Stimulated activated effector memory CD8-positive, alpha-beta T cell treated with anti-CD3 and anti-CD28 coated beads, Interleukin-12 subunit alpha, Interleukin-12 subunit beta, amount 100 ng/mL, for 72 hours (primary cell): ENCODE measurements at regions not wholly inside any gene's neighbourhood (a gene's known extent, or its start where the extent isn't known, plus 50 kb on each side); places are given as distances from the start of the nearest gene placed in this dataset.
"Not testable (repeated sequence)": the region's sequence is repeated elsewhere in the genome, so short reads cannot be mapped to it uniquely, and the experiment has no call there.

Experiments used
- ATAC-seq: fragments of 150-1000 bp; cut with Tn5 transposase; 2 replicates; pipeline ENCODE4 v1.10.0; 2021
- DNase-seq, 2 donors: peaks; one replicate each; pipeline ENCODE4 v3.0.0; 2021 to 2022; ENCODE audit warnings: low spot score in 2 of 2
- H3K27ac Mint-ChIP-seq: one replicate; pipeline ENCODE4 v1.8.0; 2022; ENCODE audit warnings: mild to moderate bottlenecking, mixed read lengths
- H3K36me3 Mint-ChIP-seq: one replicate; pipeline ENCODE4 v1.8.0; 2022; ENCODE audit warnings: mild to moderate bottlenecking, mixed read lengths
- H3K4me1 Mint-ChIP-seq: one replicate; pipeline ENCODE4 v1.8.0; 2022; ENCODE audit warnings: mixed read lengths
- H3K4me3 Mint-ChIP-seq: one replicate; pipeline ENCODE4 v1.8.0; 2022; ENCODE audit warnings: mild to moderate bottlenecking, mixed read lengths
- H3K9me3 Mint-ChIP-seq: one replicate; pipeline ENCODE4 v1.8.0; 2022; ENCODE audit warnings: mixed read lengths

DNA sequence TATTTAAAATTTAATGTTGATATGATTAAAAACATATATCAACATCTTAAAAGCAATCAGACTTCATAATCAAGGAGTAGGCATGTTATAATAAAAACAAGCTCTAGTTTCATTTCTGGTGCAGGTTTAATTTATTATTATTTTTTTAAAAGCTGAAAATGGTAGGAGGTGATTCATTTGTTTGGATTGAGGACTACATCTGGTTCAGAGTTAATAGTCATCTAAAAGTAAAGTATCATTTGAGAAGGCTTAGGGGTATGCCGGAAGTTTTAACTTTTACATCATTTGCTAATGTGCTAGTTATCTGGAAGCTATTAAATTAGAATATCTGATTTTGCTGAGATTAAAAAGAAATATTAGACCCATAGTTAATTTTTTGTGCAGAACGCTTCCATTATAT is 169.5 kb upstream of the LAMA2 start:
- no peaks in the 10 kb centered on the region for H3K4me1 Mint-ChIP-seq
- DNase-seq (no peak), ATAC-seq (no peak)
- H3K9me3 Mint-ChIP-seq = no peaks in the 10 kb centered on the region
- H3K27ac Mint-ChIP-seq = no peak overlapping the region
- no peak overlapping the region for H3K4me3 Mint-ChIP-seq
- no peaks in the 10 kb centered on the region for H3K36me3 Mint-ChIP-seq

GRCh38 chr6:128712898-128713297 is 170.0 kb upstream of the LAMA2 start:
- no peak overlapping the region for H3K4me3 Mint-ChIP-seq
- DNase-seq = no peak
- H3K36me3 Mint-ChIP-seq = no peaks in the 10 kb centered on the region
- no peak overlapping the region for H3K27ac Mint-ChIP-seq
- no peaks in the 10 kb centered on the region for H3K4me1 Mint-ChIP-seq
- H3K9me3 Mint-ChIP-seq = no peaks in the 10 kb centered on the region
- ATAC-seq = no peak

DNA sequence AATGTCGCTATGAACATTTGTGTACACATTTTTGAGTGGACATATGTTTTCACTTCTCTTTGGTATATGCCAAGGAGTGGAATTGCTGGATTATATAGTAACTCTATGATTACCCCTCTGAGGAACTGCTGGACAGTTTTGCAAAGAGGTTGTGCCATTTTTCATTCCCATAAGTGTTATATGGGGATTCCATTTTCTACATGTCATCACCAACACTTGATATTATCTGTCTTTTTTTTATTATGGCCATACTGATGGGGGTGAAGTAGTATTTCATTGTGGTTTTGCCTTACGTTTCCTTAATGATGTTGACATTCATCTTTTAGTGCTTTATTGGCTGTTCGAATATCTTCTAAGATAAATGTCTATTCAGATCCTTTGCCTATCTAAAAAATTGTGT is 171.8 kb upstream of the LAMA2 start:
- Mint-ChIP-seq H3K27ac (no peak overlapping the region), H3K4me1 (no peaks in the 10 kb centered on the region), H3K4me3 (no peak overlapping the region), H3K36me3 (no peaks in the 10 kb centered on the region), H3K9me3 (no peaks in the 10 kb centered on the region)
- DNase-seq (no peak), ATAC-seq (no peak)

DNA sequence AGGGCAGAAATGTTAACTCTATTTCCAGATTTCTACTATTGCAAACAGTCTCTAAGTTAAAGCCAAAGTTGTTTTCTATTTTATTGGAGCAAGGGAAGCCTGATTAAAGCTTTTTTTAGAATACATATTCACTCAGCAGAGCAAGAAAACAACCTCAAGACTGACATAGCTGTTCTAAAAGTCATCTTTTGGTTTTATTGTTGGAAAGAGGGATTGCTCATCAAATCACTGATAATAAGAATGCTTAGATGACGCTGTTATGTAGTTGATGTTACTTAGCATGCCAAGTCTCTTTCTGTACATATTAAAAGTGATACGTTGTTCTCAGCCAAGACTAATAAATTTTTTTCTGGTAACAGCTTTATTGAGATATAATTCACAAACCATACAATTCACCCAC is 172.6 kb upstream of the LAMA2 start:
- Mint-ChIP-seq H3K4me3 (no peak overlapping the region), H3K4me1 (no peaks in the 10 kb centered on the region), H3K36me3 (no peaks in the 10 kb centered on the region), H3K27ac (no peak overlapping the region), H3K9me3 (no peaks in the 10 kb centered on the region)
- DNase-seq = no peak
- ATAC-seq = no peak

GRCh38 chr6:128704601-128705000 is 178.3 kb upstream of the LAMA2 start:
- no peak overlapping the region for H3K27ac Mint-ChIP-seq
- no peaks in the 10 kb centered on the region for H3K4me1 Mint-ChIP-seq
- H3K36me3 Mint-ChIP-seq = no peaks in the 10 kb centered on the region
- H3K4me3 Mint-ChIP-seq = no peak overlapping the region
- no peak for ATAC-seq
- DNase-seq = no peak
- H3K9me3 Mint-ChIP-seq = no peaks in the 10 kb centered on the region

DNA sequence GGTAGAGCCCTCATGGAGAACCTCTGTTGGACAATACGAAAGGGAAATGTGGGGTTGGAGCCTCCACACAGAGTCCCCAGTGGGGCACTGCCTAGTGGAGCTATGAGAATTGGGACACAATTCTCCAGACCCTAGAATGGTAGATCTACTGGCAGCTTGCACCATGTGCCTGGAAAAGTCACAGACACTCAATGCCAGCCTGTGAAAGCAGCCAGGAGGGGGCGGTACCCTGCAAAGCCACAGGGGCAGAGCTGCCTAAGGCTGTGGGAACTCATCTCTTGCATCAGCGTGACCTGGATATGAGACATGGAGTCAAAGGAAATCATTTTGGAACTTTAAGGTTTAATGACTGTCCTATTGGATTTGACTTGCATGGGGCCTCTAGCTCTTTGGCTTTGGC is 179.1 kb upstream of the LAMA2 start:
- not testable (repeated sequence) for H3K27ac Mint-ChIP-seq, H3K9me3 Mint-ChIP-seq, H3K4me1 Mint-ChIP-seq, ATAC-seq, DNase-seq, H3K4me3 Mint-ChIP-seq, H3K36me3 Mint-ChIP-seq

- H3K27ac Mint-ChIP-seq = no peak overlapping the region
- H3K9me3 Mint-ChIP-seq = no peaks in the 10 kb centered on the region
- ATAC-seq (no peak), DNase-seq (no peak)
- H3K36me3 Mint-ChIP-seq = no peaks in the 10 kb centered on the region
- no peak overlapping the region for H3K4me3 Mint-ChIP-seq
- peaks cover 6% of the 10 kb centered on the region for H3K4me1 Mint-ChIP-seq
Observed at GRCh38 chr6:128696691-128697689, 176.6 kb upstream of the PTPRK start.

DNA sequence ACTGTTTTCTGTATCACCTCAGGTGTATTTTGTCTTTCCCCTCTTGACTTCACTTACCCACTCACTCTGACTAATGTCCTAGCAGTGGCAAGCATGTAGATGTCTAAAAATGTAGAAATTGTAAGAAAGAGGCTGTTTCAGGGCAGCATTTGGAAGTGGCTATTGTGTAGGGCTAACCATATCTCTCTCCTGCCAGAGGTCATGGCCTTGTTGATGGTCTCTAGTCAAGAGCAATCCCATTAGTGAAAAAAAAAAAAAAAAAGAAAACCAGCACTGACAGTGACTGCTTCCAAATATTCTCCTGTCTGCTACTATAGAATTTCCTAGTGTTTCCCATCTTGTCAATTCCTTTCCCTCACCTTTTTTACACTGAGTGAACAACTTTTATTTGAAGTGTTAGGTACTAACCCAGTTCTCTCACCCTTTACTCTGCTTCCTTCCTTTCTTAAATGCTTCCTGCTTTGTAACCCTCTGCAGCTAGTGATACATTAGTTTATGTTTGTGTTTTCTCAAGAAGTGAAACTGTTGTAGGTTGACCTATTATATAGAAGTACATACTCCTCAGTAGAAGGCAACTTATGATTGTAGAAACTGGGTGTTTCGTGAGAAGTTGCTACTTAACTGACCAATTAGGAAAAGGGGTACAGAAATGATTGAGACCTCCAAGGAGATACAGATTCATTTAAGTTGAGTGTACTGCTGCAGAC is 174.1 kb upstream of the PTPRK start:
- no peaks in the 10 kb centered on the region for H3K9me3 Mint-ChIP-seq
- ATAC-seq = no peak

GRCh38 chr6:128690063-128690462 is 169.7 kb upstream of the PTPRK start:
- ATAC-seq (no peak), DNase-seq (no peak)
- H3K4me3 Mint-ChIP-seq = no peak overlapping the region

More for the DNA sequence above, 174.1 kb upstream of the PTPRK start:
- Mint-ChIP-seq H3K27ac (no peak overlapping the region), H3K4me1 (peaks cover 6% of the 10 kb centered on the region), H3K36me3 (no peaks in the 10 kb centered on the region), H3K4me3 (no peak overlapping the region)
- DNase-seq = no peak

DNA sequence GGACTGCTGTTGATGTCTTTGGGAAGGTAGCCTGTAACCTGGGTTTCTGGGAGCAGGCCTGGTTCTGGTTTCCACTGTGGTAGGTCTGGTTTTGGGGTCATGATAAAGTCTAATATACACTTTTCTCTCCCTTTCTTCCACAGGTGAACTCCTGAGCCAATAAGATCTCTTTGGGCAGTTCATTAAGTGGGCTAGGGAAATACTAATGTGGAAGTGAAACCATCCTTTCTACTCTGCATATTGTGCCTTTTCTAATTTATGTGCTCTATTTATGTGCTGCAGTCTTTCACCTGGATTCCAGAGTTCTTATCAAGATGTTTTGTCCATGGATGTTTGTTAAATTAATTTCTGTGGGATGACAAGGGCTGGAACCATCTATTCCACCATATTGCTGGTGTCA is 165.7 kb upstream of the PTPRK start:
- Mint-ChIP-seq H3K36me3 (no peaks in the 10 kb centered on the region), H3K4me3 (no peak overlapping the region), H3K9me3 (no peaks in the 10 kb centered on the region), H3K4me1 (no peaks in the 10 kb centered on the region), H3K27ac (no peak overlapping the region)
- DNase-seq (no peak), ATAC-seq (no peak)

More at GRCh38 chr6:128690063-128690462, 169.7 kb upstream of the PTPRK start:
- H3K27ac Mint-ChIP-seq = no peak overlapping the region
- no peaks in the 10 kb centered on the region for H3K9me3 Mint-ChIP-seq
- no peaks in the 10 kb centered on the region for H3K36me3 Mint-ChIP-seq
- H3K4me1 Mint-ChIP-seq = peaks cover 6% of the 10 kb centered on the region

DNA sequence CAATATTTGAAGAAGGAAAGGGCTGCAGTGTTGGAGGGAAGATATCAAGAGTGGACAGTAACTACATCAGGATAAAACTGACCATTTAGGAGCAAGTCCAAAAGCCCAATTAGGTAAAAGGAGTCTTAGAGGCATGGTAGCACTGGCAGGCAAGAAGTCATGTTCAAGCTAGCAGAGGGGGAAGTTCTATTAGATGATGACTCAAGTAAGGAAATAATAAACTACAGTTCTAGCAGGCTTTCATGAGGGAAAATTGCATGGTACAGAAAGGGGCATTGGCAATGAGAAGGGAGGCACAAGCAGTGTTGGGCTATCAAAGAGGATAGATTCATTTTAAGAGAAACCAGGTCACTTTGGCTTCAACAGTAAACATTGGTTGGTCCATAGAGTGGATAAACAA is 156.1 kb upstream of the PTPRK start:
- no peak for ATAC-seq
- no peaks in the 10 kb centered on the region for H3K4me1 Mint-ChIP-seq

GRCh38 chr6:128672023-128672422 is 151.6 kb upstream of the PTPRK start:
- no peak overlapping the region for H3K27ac Mint-ChIP-seq

More for the DNA sequence above, 156.1 kb upstream of the PTPRK start:
- H3K4me3 Mint-ChIP-seq = no peak overlapping the region
- no peaks in the 10 kb centered on the region for H3K36me3 Mint-ChIP-seq
- DNase-seq = no peak
- no peak overlapping the region for H3K27ac Mint-ChIP-seq
- H3K9me3 Mint-ChIP-seq = no peaks in the 10 kb centered on the region

DNA sequence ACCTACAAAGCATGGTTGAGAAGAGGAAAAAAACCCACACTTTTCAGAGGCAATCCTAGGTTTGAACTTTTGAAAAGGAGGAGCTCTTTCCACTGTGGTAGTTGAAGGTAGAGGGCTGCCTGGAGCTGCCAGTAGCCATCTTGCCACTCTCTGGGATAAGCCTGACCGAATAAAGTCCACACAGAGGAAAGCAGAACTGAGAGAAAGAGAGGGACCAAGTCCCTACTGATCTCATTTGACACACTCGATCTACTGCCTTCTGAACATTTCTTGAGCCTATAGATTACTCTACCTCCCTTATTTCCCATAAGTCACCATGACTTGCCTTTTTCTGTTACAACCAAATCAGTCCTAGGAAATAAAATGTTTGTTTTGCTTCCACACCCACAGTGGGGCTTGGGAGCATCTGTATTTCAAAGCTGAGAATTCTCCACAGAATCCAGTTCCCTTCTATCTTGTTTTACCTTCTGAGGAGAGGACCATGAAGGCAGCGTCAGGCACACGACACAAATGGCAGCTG is 147.0 kb upstream of the PTPRK start:
- Mint-ChIP-seq H3K36me3 (no peaks in the 10 kb centered on the region), H3K9me3 (no peaks in the 10 kb centered on the region), H3K4me1 (no peaks in the 10 kb centered on the region), H3K4me3 (no peak overlapping the region), H3K27ac (no peak overlapping the region)
- DNase-seq = no peak
- peak; percentile 36 for ATAC-seq

More at GRCh38 chr6:128672023-128672422, 151.6 kb upstream of the PTPRK start:
- Mint-ChIP-seq H3K4me3 (no peak overlapping the region), H3K36me3 (no peaks in the 10 kb centered on the region), H3K4me1 (no peaks in the 10 kb centered on the region), H3K9me3 (no peaks in the 10 kb centered on the region)
- no peak for DNase-seq
- ATAC-seq = no peak

DNA sequence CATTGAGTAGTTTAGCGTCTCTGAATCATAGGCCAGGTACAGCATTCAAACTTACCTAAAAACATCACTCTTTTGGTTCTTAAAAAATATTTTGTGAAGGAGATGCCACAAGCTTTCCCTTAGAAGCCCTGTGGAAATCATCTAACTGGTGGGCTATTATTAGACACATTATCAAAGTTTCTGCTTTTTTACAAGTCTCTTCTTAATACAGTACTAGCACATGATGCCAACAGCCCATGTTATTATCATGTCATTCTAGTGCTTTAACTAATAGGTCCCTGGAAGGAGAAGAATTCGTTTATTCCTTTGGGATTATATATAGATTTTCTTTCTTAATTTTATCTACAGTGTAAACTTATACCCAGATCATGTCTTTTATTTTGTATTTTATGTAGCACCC is 146.0 kb upstream of the PTPRK start:
- Mint-ChIP-seq H3K36me3 (no peaks in the 10 kb centered on the region), H3K4me3 (no peak overlapping the region)

DNA sequence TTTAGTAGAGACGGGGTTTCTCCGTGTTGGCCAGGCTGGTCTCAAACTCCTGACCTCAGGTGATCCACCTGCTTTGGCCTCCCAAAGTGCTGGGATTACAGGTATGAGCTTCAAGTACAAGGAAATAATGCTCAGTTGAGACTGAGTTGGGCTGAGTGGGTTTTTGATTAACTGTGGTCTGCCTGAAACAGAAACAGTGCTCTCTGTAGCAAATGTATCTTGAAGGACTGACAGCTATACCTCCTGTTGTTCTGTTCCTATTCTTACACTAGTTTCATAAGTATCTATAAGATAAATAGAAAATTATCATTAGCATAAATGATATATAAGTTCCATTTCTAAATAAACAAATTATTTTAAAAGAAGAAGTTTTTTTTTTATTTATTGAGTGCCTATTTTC is 142.8 kb upstream of the PTPRK start:
- ATAC-seq = no peak
- Mint-ChIP-seq H3K4me3 (no peak overlapping the region), H3K27ac (no peak overlapping the region)

More for the DNA sequence above, 146.0 kb upstream of the PTPRK start:
- DNase-seq (no peak), ATAC-seq (no peak)
- no peak overlapping the region for H3K27ac Mint-ChIP-seq
- no peaks in the 10 kb centered on the region for H3K9me3 Mint-ChIP-seq
- no peaks in the 10 kb centered on the region for H3K4me1 Mint-ChIP-seq

More for the DNA sequence above, 142.8 kb upstream of the PTPRK start:
- Mint-ChIP-seq H3K4me1 (no peaks in the 10 kb centered on the region), H3K36me3 (no peaks in the 10 kb centered on the region), H3K9me3 (no peaks in the 10 kb centered on the region)
- DNase-seq = no peak
